NCI-H226 (cell line): ENCODE measurements at regions not wholly inside any gene's neighbourhood (a gene's known extent, or its start where the extent isn't known, plus 50 kb on each side); places are given as distances from the start of the nearest gene placed in this dataset.
A peak's percentile ranks its signal among the peaks of the same experiment; 100 is the strongest.

Source experiments
- DNase-seq: peaks from one replicate; pipeline ENCODE4 v3.0.0-alpha.2; 2015

DNA sequence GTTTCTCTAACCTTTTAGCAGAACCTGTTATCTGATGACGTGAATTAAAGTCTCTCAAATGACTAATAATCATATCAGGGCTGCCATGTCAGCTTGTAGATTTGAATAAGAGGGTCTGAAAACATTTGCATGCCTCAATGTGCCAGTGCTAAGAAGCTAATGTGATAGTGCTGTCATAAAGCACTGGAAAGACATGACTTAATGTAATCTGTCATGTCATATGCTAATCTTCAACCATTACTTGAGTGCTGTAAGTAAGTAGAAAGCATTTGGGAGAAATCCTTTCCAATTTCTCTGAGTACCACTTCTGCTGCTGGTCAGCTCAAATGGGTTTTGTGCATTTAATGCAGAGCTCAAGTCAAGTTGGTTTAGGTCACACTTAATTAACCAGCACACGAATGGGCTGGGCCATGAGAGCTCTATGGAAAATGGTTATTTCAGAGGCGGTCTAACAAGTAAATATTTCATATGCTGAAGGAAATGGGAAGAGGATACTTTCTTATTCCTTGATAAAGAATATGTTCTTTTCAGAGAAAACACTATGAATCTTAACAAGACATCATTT lies 609.2 kb downstream of the LMO4 start:
- DNase-seq = no peak

- DNase-seq = no peak
Measured at GRCh38 chr1:87938631-87939030, 610.0 kb downstream of the LMO4 start.

- DNase-seq = no peak
Measured at GRCh38 chr1:87939444-87939843, 610.8 kb downstream of the LMO4 start.

DNA sequence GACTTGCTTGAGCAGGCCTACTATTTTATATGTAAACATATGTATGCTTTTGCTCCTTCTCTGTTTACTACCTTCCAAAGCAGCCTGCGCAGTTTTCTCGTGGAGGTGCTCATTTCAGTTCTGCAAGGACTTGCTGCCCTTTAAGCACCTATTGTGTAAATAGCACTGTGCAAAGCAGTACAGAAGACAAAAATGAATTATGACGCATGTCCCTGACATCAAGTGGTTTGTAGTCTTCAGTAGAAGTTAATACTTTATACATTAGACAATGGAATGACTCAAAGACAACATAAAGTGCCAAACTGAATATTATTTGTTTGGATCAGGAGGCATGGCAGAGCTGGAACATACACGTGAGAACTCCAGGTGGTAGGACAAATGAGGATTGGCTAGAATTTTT lies 611.7 kb downstream of the LMO4 start:
- no peak for DNase-seq

DNA sequence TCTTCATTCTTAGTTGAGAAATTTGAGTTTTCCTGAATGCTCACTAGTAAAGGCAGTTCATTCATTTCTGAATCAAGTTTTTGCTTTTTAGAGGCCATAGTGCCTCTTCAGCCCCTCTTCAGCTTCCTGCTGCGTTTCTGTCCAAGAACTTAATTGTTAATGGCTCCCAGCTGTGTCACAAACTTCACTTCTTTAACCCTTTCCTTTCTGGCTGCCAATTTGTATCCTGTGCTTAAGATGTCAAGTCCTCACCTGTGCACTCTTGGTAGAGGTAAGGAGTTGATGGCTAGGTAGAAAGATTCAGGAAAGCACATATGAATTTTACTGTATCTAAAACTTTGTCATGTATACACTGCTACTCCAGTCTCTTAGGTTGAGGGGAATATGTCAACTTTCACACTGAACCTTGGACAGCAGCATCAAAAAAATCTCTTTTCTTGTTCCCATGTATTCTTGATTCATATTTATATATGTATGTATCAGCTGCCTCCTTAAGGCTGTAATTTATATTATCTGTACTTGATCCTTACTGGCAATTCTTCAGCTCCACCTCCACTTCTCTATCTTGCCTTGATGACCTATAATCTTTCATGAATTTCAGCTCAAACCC lies 612.8 kb downstream of the LMO4 start:
- no peak for DNase-seq

GRCh38 chr1:87942165-87942564 lies 613.5 kb downstream of the LMO4 start:
- DNase-seq = peak; percentile 65

DNA sequence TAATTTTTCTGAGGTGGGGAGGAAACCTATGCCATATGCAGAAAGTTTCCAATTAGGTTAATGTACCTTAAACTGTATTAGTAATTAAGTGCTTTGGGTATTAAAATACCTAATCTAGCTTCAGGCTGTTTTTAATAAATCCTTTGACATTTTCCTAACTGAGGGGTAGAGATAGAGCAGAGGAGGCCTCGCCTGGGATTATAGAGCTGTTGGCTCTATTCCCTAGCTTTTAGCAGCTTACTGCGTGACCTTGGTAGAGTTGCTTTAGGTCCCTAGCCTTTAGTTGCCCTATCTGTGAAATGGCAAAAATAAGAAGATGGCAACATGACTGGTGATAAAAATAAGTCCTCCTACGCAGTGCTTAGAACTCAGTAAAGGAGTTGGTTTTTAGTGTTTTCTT lies 621.0 kb downstream of the LMO4 start:
- DNase-seq = no peak

- DNase-seq = no peak
Measured at GRCh38 chr1:87950369-87950768, 621.7 kb downstream of the LMO4 start.

DNA sequence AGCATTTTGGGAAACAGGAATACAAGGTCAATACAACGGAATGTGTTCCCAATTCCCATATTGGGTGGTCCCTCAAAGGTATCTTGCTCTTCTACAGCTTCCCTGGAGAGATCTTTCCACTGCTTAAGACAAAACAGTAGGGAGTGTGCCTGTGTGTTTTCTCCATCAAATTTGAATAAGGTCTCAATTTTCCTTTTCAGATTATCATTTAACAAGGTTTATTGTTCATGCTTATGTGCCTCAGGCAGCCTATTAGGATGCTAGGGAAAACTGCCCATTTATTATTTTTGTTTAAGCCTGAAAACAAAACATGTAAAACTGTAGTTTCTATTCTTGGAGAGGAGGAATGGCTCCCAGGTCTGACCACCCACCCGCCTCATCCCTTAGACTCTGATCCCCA lies 622.7 kb downstream of the LMO4 start:
- no peak for DNase-seq

DNA sequence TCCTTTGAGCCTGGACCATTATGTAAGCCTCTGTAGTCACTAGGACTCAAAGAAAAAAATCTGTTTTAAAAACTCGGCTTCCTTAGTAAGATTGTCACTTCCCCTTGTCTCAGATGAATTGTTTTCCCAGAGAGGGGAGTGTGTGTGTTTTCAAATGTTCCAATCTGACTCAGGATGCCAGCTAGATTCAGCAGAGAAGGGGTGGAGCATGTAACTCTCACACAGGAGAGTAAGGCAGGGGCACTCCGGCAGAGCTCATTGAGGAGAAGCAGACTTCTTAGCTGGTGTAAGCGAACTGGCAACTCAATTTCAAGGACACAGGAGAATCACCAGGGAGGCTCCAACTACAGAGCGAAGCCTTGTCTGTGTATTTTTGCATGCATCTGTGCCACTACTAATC lies 623.2 kb downstream of the LMO4 start:
- DNase-seq = no peak

- DNase-seq = no peak
Measured at GRCh38 chr1:87953121-87953520, 624.4 kb downstream of the LMO4 start.

DNA sequence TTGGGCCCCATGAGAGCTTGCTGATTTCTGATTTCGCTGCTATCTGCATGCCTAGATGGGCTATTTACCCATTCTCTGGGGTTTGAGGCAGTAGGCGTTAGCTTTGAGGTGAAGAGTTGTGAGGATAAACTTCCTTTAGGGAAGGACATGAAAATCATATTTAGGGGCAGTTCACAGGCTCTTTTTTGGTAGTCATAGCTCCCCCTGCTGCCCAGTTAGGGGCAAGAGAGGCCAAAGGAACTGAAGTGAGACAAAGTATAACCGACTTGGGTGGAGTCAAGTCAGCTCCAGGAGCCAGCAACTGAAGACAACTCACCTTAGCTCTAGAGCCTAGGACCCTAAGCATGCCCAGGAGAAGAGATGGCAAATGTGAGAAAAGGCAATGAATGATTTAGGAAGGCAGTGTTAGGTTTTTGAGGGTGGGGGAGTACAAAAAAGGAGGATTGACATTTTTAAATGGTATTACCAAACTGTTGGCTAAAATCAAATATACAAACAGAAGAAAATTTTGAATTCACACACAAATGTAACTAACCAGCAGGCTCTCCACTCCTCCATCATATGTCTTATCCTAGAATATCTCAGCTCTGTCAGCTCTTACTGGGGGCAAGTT lies 625.2 kb downstream of the LMO4 start:
- peak; percentile 66 for DNase-seq

- DNase-seq = no peak
Measured at GRCh38 chr1:87955038-87955437, 626.4 kb downstream of the LMO4 start.

GRCh38 chr1:87956072-87956471 lies 627.4 kb downstream of the LMO4 start:
- peak; percentile 99 for DNase-seq

DNA sequence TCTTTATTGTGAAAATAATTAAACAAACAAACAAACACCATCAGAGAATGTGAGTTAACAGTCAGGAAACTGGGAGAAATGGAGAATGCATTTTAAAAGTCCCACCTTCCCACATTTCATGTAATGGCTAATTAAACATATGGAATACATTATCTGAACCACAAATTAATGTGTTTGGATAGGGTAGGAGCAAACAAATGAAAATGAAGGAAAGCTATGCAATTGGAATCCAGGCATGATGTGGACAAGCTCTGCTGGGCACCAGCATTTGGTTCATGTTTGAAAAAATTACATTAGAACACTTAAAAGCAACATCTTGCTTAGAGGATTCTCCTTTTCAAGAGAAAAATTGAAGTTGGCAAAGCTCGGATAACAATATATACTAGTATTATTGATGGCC lies 628.1 kb downstream of the LMO4 start:
- no peak for DNase-seq

DNA sequence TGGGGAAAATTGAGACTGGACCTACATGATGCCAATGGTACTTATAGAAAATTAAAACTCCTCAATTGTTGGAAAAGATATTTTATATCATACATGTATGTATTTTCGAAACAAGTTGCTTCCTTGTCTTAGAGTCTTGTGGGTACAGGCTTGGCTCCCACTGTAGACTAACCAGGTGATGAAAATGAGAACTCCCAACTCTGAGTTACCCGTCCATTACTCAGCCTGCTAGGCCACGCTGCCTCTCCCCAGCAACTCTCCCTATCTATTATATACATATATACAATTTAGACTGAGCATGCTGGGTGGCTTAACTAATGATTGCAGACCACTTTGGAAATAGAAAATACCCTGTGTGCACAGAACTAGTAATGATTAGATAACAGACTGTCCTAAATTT lies 628.7 kb downstream of the LMO4 start:
- peak; percentile 16 for DNase-seq

DNA sequence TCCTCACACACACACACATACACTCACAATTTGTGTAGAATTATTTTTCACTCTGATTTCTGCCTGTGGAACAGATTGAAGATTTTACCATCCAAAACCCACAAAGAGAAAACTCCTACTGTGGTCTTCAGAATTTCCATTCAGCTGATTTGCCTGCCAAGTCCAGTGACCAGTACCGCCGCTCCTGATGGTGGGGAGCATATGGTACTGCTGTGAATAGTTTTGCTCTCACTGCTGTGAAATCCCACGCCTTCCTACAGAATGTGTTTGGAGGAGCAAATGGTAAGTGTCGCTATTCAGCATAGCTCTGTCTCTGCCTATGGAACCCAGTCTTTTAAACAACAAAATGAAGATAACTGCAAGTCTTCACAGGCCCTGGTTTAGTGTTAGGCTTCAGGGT lies 629.5 kb downstream of the LMO4 start:
- DNase-seq = no peak

GRCh38 chr1:87958716-87959115 lies 630.0 kb downstream of the LMO4 start:
- DNase-seq = no peak

- no peak for DNase-seq
Measured at GRCh38 chr1:87959236-87959635, 630.6 kb downstream of the LMO4 start.

GRCh38 chr1:87961992-87962391 lies 633.3 kb downstream of the LMO4 start:
- no peak for DNase-seq

GRCh38 chr1:87963556-87963955 lies 634.9 kb downstream of the LMO4 start:
- peak; percentile 36 for DNase-seq

DNA sequence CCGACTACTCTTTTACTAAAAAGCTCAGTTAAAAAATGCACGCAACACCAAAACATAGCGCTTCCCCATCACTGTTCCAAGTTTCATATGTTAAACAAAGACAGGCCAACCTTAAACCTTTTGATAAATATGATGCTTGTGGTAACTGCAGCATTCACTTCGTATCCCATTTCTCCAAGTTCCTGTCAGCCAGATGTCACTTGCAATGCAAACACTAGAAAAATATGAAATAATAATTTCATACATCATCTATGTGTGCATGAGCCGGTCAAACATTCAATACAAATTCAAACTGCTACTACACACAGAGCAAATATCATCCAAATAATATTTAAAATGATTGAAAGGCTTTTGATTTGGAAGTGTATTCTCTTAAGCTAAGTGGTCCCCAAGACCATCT lies 636.5 kb downstream of the LMO4 start:
- DNase-seq = no peak

DNA sequence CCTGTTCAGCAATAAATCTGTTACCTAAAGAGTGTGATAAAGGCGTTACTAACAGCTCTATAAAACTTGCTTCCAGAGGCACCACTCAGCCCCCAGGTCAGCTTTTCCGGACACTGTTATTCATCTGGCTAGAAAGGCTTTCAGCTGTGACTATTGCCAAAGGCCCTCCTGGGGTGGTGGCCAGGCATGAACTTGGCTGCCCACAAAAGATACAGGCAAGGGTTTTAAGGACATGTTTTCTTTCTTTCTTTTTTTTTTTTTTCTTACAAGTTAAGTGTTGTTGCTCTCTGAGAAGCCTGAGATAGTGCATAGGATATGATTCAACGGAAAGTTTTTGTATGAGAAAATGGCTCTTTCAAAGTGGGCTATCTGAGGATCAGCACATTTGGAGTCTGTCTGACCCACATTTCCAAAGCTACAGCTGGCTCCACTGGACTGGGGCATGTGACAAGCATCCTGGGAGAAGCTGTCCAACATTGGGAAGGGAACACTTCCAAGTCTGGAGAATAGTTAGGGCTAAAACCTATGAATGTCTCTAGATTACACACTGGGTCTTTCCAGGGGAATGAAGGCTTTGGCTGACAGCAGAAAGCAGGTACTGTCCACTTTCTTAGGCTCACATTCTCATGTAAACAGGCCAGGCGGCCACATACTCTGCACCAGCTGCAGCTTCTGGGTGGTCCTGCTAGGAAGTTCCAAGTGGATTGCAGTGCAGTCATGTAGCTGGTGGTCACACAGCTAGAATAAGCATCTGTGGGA lies 639.7 kb downstream of the LMO4 start:
- DNase-seq = peak; percentile 62

GRCh38 chr1:87969040-87969439 lies 640.4 kb downstream of the LMO4 start:
- DNase-seq = no peak
